ENCODE measurements at regions not wholly inside any gene's neighbourhood (a gene's known extent, or its start where the extent isn't known, plus 50 kb on each side); places are given as distances from the start of the nearest gene placed in this dataset.

- H2AFZ ChIP-seq = no peak overlapping the region
- H3K9me2 ChIP-seq (ENCODE audit: insufficient read depth) = peaks cover 7% of the 10 kb centered on the region; the same call in 1 of the 2 replicates
- no peaks in the 10 kb centered on the region for H3K79me2 ChIP-seq (replicated peaks; ENCODE audit: insufficient read depth)
- Mint-ChIP-seq H3K4me1 (no peaks in the 10 kb centered on the region), H3K36me3 (ENCODE audit: low read depth) (no peaks in the 10 kb centered on the region), H3K27me3 (ENCODE audit: insufficient read depth, low read depth, poor library complexity) (peaks cover 3% of the 10 kb centered on the region), H3K9me3 (no peaks in the 10 kb centered on the region), H3K27ac (no peak overlapping the region), H3K4me3 (no peak overlapping the region)
- no peak overlapping the region for H3K4me3 ChIP-seq
- ATAC-seq (no peak), DNase-seq (ENCODE audit: low spot score) (no peak)
- no peak for TF ChIP-seq ZNF462 (CRISPR knock-in tag; IDR thresholded peaks at IDR 0.05)
- no peaks in the 10 kb centered on the region for H3K27me3 ChIP-seq (ENCODE audit: insufficient read depth)
- H4K20me1 ChIP-seq (replicated peaks; ENCODE audit: insufficient read depth) = no peaks in the 10 kb centered on the region
- no peaks in the 10 kb centered on the region for H3K4me1 ChIP-seq (ENCODE audit: insufficient read depth)
- H3K36me3 ChIP-seq (ENCODE audit: insufficient read depth) = no peaks in the 10 kb centered on the region
- H3K27ac ChIP-seq (ENCODE audit: low read depth) = no peak overlapping the region
- no peak overlapping the region for H3K4me2 ChIP-seq
- no peaks in the 10 kb centered on the region for H3F3A ChIP-seq (replicated peaks; ENCODE audit: low read depth)
Observed at GRCh38 chr21:28237661-28238060, 755.0 kb downstream of the LTN1 start.

GRCh38 chr21:28235169-28235895 lies 757.3 kb downstream of the LTN1 start:
- Mint-ChIP-seq H3K27ac (no peak overlapping the region), H3K27me3 (ENCODE audit: insufficient read depth, low read depth, poor library complexity) (peaks cover 3% of the 10 kb centered on the region), H3K36me3 (ENCODE audit: low read depth) (no peaks in the 10 kb centered on the region), H3K4me1 (no peaks in the 10 kb centered on the region), H3K9me3 (no peaks in the 10 kb centered on the region), H3K4me3 (no peak overlapping the region)
- peak; percentile 40 for DNase-seq (ENCODE audit: low spot score)
- TF ChIP-seq POLR2AphosphoS5 (IDR thresholded peaks at IDR 0.05; ENCODE audit: low read depth) (no peak), ETS1 (IDR thresholded peaks at IDR 0.05) (no peak), CTCF (conservative IDR thresholded peaks at IDR 0.05; ENCODE audit: low read depth in 2 of 2) (peak; percentile 33 to 42), REST (IDR thresholded peaks at IDR 0.05; ENCODE audit: unreplicated experiment) (no peak), CREB1 (CRISPR knock-in tag; IDR thresholded peaks at IDR 0.05; ENCODE audit: low read depth) (no peak), ZNF331 (CRISPR knock-in tag; IDR thresholded peaks at IDR 0.05; ENCODE audit: low read depth) (no peak), ZNF114 (CRISPR knock-in tag; IDR thresholded peaks at IDR 0.05) (no peak), JUNB (IDR thresholded peaks at IDR 0.05; ENCODE audit: unreplicated experiment) (no peak)
- ATAC-seq = peak; percentile 71
- Histone ChIP-seq H3K79me2 (replicated peaks; ENCODE audit: insufficient read depth) (no peaks in the 10 kb centered on the region), H4K20me1 (replicated peaks; ENCODE audit: insufficient read depth) (no peaks in the 10 kb centered on the region), H3K27me3 (ENCODE audit: insufficient read depth) (no peaks in the 10 kb centered on the region), H3K27ac (ENCODE audit: low read depth) (no peak overlapping the region), H3F3A (replicated peaks; ENCODE audit: low read depth) (no peaks in the 10 kb centered on the region), H3K4me2 (no peak overlapping the region), H3K4me1 (ENCODE audit: insufficient read depth) (no peaks in the 10 kb centered on the region), H3K9me2 (ENCODE audit: insufficient read depth) (no peaks in the 10 kb centered on the region), H3K36me3 (ENCODE audit: insufficient read depth) (no peaks in the 10 kb centered on the region), H2AFZ (no peak overlapping the region), H3K4me3 (no peak overlapping the region)

Measured in GM23338 (cell line).